CD8-positive, alpha-beta memory T cell (primary cell): ENCODE measurements at regions not wholly inside any gene's neighbourhood (a gene's known extent, or its start where the extent isn't known, plus 50 kb on each side); places are given as distances from the start of the nearest gene placed in this dataset.

Experiments used
- CTCF ChIA-PET: fragments of 350-600 bp; sonication (Branson Sonifier 250); formaldehyde crosslinking; loops from one replicate; lab custom pipeline; 2021; ENCODE audit warnings: antibody characterized with exemption; lab: Charles Lee
- POLR2A ChIA-PET: fragments of 350-600 bp; sonication (Branson Sonifier 250); formaldehyde crosslinking; loops from one replicate; lab custom pipeline; 2021; ENCODE audit warnings: antibody characterized with exemption; lab: Charles Lee
- DNase-seq, 5 donors: peaks; one replicate each; pipeline versions ENCODE4 v3.0.0 to v3.0.0-alpha.2; 2020 to 2022; ENCODE audit warnings: mixed read lengths in 1 of 5
- H3K27ac ChIP-seq: one replicate; pipeline ENCODE4 v1.7.0; 2013; ENCODE audit warnings: low read depth, mild to moderate bottlenecking, low read length, moderate library complexity
- H3K27me3 ChIP-seq: 2 replicates; pipeline ENCODE4 v1.7.0; 2013; ENCODE audit warnings: low read length, mild to moderate bottlenecking; ENCODE audit not compliant: insufficient read depth, poor library complexity, severe bottlenecking
- H3K36me3 ChIP-seq: 2 replicates; pipeline ENCODE4 v1.7.0; 2013; ENCODE audit warnings: mild to moderate bottlenecking, low read length, moderate library complexity; ENCODE audit not compliant: insufficient read depth
- H3K4me1 ChIP-seq: 2 replicates; pipeline ENCODE4 v1.7.0; 2013; ENCODE audit warnings: mild to moderate bottlenecking, low read length, moderate library complexity; ENCODE audit not compliant: insufficient read depth
- H3K4me3 ChIP-seq: 2 replicates; pipeline ENCODE4 v1.7.0; 2013; ENCODE audit warnings: mild to moderate bottlenecking, low read length
- H3K9me3 ChIP-seq: 2 replicates; pipeline ENCODE4 v1.7.0; 2013; ENCODE audit warnings: mild to moderate bottlenecking, low read length
- H3K27ac Mint-ChIP-seq, 8 donors: one replicate each; pipeline ENCODE4 v1.8.0; 2020 to 2021; ENCODE audit warnings: mixed read lengths in 8 of 8, mild to moderate bottlenecking in 6 of 8, inconsistent platforms in 3 of 8, moderate library complexity in 3 of 8
- H3K27me3 Mint-ChIP-seq, 2 donors: one replicate each; pipeline ENCODE4 v1.8.0; 2020 to 2021; ENCODE audit warnings: mixed read lengths in 2 of 2, mild to moderate bottlenecking in 1 of 2, moderate library complexity in 1 of 2
- H3K36me3 Mint-ChIP-seq, 3 donors: one replicate each; pipeline ENCODE4 v1.8.0; 2020 to 2021; ENCODE audit warnings: mixed read lengths in 3 of 3, inconsistent platforms in 1 of 3, mild to moderate bottlenecking in 1 of 3
- H3K4me1 Mint-ChIP-seq, 3 donors: one replicate each; pipeline ENCODE4 v1.8.0; 2020 to 2021; ENCODE audit warnings: mixed read lengths in 3 of 3, inconsistent platforms in 1 of 3, mild to moderate bottlenecking in 1 of 3
- H3K4me3 Mint-ChIP-seq, 7 donors: one replicate each; pipeline ENCODE4 v1.8.0; 2020 to 2021; ENCODE audit warnings: mixed read lengths in 7 of 7, mild to moderate bottlenecking in 6 of 7, moderate library complexity in 4 of 7, inconsistent platforms in 2 of 7
- H3K9me3 Mint-ChIP-seq, 5 donors: one replicate each; pipeline ENCODE4 v1.8.0; 2020 to 2022; ENCODE audit warnings: mixed read lengths in 5 of 5, mild to moderate bottlenecking in 3 of 5, moderate library complexity in 2 of 5, inconsistent platforms in 1 of 5

DNA sequence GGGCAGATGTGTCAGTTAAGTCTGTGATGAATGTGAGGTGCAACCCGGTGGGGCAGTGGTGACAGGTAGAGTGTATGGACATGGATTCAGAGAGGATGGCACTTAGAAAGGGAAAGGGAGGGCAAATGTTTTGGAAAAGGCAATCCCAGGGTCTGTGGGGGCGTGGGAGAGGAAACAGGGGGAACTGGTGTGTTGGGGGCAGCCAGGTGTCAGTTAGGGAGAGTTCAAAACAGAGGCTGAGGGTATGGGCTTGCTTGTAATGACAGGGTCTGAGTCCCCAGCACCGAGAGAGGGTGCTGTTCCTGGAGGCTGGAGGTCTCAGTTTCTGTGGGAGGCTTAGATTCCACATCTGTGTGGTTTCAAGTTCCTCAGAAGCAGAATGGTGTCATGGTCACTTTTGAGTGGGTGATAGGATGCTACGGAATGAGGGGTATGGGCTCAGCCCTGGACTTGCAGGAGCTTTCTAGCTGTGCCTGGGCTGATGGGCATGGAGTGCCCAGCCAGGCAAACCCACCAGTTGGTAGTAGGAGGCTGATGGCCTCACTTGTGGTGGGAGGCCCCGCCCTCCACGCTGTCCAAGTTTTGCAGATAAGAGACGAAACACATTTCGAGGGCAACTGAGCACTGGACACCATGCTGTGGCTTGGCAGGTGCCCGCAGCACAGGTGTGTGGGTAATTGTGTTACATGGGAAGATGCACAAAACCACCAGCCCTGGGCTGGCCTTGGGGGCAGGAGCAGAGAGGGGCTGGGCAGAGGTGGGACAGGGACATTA lies 209.4 kb downstream of the RPLP1 start:
- no peak overlapping the region for H3K27ac ChIP-seq
- H3K4me3 ChIP-seq, result no peak overlapping the region
- H3K4me1 ChIP-seq, result peaks cover 8% of the 10 kb centered on the region
- peaks cover 27 to 39% (median 37%) of the 10 kb centered on the region in 3 donors for H3K4me1 Mint-ChIP-seq
- DNase-seq, result peak in 1 of 5 donors; percentile 21
- no peak overlapping the region for H3K27ac Mint-ChIP-seq
- H3K36me3 ChIP-seq, result no peaks in the 10 kb centered on the region
- CTCF ChIA-PET, result no interaction called here
- H3K27me3 Mint-ChIP-seq, result no peaks in the 10 kb centered on the region
- no peaks in the 10 kb centered on the region for H3K9me3 Mint-ChIP-seq
- POLR2A ChIA-PET, result no interaction called here
- peaks cover 0 to 2% (median 0%) of the 10 kb centered on the region in 3 donors for H3K36me3 Mint-ChIP-seq
- H3K27me3 ChIP-seq, result no peaks in the 10 kb centered on the region
- H3K4me3 Mint-ChIP-seq, result no peak overlapping the region
- no peaks in the 10 kb centered on the region for H3K9me3 ChIP-seq

- Histone ChIP-seq H3K27ac (no peak overlapping the region), H3K4me1 (peaks cover 10% of the 10 kb centered on the region), H3K4me3 (no peak overlapping the region), H3K9me3 (no peaks in the 10 kb centered on the region), H3K27me3 (no peaks in the 10 kb centered on the region), H3K36me3 (no peaks in the 10 kb centered on the region)
- Mint-ChIP-seq H3K27ac (no peak overlapping the region), H3K9me3 (no peaks in the 10 kb centered on the region), H3K4me3 (no peak overlapping the region), H3K4me1 (peaks cover 28 to 45% (median 36%) of the 10 kb centered on the region in 3 donors), H3K27me3 (no peaks in the 10 kb centered on the region), H3K36me3 (peaks cover 0 to 2% (median 0%) of the 10 kb centered on the region in 3 donors)
- ChIA-PET POLR2A (no interaction called here), CTCF (no interaction called here)
- no peak for DNase-seq
Observed at GRCh38 chr15:69662645-69663000, 210.0 kb downstream of the RPLP1 start.

DNA sequence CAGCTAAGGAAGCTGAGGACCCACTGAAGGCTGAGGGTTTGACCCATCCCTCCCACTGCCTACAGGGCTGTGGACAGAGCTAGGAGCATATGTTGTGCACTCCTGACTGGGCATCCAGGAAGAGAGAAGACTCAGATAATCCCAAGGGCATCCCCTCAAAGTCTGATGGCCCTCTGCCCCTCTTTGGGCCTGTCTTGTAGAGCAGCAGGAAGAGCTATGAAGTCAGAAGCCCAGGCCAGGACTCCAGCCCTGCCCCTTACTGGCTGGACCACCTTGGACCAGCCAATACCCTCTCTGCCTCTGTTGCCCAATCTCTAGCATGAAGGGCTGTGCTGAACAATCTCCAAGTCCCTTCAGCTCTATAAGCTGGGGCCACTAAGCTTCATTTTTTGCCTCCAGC lies 210.8 kb downstream of the RPLP1 start:
- Histone ChIP-seq H3K36me3 (no peaks in the 10 kb centered on the region), H3K4me1 (peaks cover 18% of the 10 kb centered on the region), H3K27me3 (no peaks in the 10 kb centered on the region), H3K9me3 (no peaks in the 10 kb centered on the region), H3K4me3 (no peak overlapping the region), H3K27ac (no peak overlapping the region)
- POLR2A ChIA-PET, result no interaction called here
- CTCF ChIA-PET, result interaction anchor here (1.3 kb wide), 1 partner anchor 10 kb away, joined by 3 read pairs; no protein-coding TSS in a partner anchor
- peak overlapping the region in 1 of 8 donors; percentile 41 for H3K27ac Mint-ChIP-seq
- H3K36me3 Mint-ChIP-seq, result peaks cover 0 to 2% (median 0%) of the 10 kb centered on the region in 3 donors
- peaks cover 37 to 53% (median 44%) of the 10 kb centered on the region in 3 donors for H3K4me1 Mint-ChIP-seq
- H3K9me3 Mint-ChIP-seq, result no peaks in the 10 kb centered on the region
- peak in 1 of 5 donors; percentile 10 for DNase-seq
- H3K4me3 Mint-ChIP-seq, result no peak overlapping the region
- H3K27me3 Mint-ChIP-seq, result no peaks in the 10 kb centered on the region

DNA sequence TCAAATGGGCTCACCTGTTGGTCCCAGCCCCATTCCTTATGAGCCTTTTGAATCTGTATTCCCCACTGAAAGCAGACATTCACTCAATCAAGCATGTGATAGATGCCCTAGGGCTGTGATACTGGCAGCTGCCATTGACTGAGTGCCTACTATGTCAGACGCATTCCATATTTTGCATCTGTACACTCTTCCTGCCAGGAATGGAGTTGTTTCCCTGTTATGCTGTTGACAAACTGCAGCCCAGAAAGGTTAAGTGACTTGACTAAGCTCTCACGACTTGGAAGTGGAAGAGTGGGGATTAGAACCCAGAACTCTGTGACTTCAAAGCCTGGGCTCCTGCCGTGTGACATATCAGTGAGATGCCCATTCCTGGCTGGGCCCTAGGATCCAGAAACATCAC lies 211.4 kb downstream of the RPLP1 start:
- Histone ChIP-seq H3K27ac (no peak overlapping the region), H3K27me3 (no peaks in the 10 kb centered on the region), H3K9me3 (no peaks in the 10 kb centered on the region), H3K4me1 (peaks cover 24% of the 10 kb centered on the region), H3K4me3 (no peak overlapping the region), H3K36me3 (no peaks in the 10 kb centered on the region)
- Mint-ChIP-seq H3K27ac (no peak overlapping the region), H3K4me1 (peaks cover 42 to 58% (median 50%) of the 10 kb centered on the region in 3 donors), H3K4me3 (no peak overlapping the region), H3K27me3 (no peaks in the 10 kb centered on the region), H3K9me3 (no peaks in the 10 kb centered on the region), H3K36me3 (peaks cover 0 to 2% (median 0%) of the 10 kb centered on the region in 3 donors)
- DNase-seq, result no peak
- CTCF ChIA-PET, result interaction anchor here (1.3 kb wide), 1 partner anchor 9 kb away, joined by 3 read pairs; no protein-coding TSS in a partner anchor
- POLR2A ChIA-PET, result interaction anchor here (0.7 kb wide), 1 partner anchor 269 kb away, joined by 4 read pairs; no protein-coding TSS in a partner anchor

DNA sequence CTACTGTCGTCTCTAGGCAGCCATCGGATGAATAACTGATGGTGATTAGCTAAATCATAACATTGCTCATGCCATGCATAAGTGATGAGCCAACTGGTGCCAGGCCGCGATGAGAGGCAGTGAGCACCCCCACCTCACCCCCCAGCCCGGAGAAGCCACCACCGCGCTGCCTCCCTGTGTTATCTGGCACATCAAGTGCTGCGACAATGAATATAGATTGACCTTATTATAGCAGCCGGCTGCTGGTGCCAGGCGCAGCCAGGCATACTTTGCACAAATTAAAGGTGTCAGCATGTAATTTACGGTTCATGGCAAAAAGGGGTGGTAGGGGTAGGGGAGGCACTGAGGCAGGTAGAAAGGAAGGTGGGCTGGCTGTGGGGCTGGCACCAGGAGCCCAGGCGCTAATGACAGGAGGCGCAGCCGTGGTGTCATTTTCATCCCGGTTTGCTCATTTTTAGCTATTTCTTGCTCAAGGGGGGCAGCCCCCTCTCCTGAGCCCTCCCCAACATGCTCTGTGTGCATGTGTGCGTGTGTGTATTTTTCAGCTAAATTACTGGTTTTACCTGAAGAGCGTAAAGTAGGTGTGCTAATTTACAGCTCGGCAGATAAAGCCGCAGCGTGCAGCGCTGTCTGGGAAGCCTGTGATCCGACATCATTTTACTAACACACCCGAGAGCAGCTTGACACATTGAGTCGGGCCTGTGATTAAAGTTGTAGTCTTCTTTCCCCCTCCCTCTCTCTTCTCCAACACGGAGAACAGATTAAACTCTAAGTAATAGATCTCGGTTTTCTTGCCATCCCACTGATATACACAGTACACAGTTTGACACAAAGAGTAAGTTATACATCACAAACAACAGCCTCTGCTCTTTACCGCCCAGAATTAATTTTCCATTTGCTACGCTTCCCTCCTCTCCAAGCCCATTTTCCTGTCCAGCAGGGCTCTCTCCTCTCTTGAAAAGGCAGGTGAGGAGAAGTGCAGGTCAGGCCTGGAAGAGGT lies 212.3 kb downstream of the RPLP1 start:
- H3K4me3 ChIP-seq, result no peak overlapping the region
- H3K27ac ChIP-seq, result no peak overlapping the region
- Mint-ChIP-seq H3K27ac (peak overlapping the region in 6 of 8 donors; percentile 1 to 83 (median 48)), H3K4me3 (peak overlapping the region in 2 of 7 donors; percentile 9 to 25), H3K27me3 (no peaks in the 10 kb centered on the region), H3K36me3 (peaks cover 0 to 2% (median 0%) of the 10 kb centered on the region in 3 donors), H3K9me3 (no peaks in the 10 kb centered on the region), H3K4me1 (peaks cover 51 to 67% (median 58%) of the 10 kb centered on the region in 3 donors)
- no peak for DNase-seq
- H3K4me1 ChIP-seq, result peaks cover 33% of the 10 kb centered on the region
- H3K27me3 ChIP-seq, result no peaks in the 10 kb centered on the region
- CTCF ChIA-PET, result interaction anchor here (1.6 kb wide), 1 partner anchor 12 kb away, joined by 3 read pairs; no protein-coding TSS in a partner anchor
- H3K9me3 ChIP-seq, result no peaks in the 10 kb centered on the region
- no peaks in the 10 kb centered on the region for H3K36me3 ChIP-seq
- POLR2A ChIA-PET, result interaction anchor here (0.7 kb wide), 1 partner anchor 268 kb away, joined by 4 read pairs; no protein-coding TSS in a partner anchor

- DNase-seq, result no peak
- POLR2A ChIA-PET, result no interaction called here
Observed at GRCh38 chr15:69665641-69666111, 213.1 kb downstream of the RPLP1 start.

GRCh38 chr15:69666441-69666882 lies 213.8 kb downstream of the RPLP1 start:
- Histone ChIP-seq H3K4me3 (no peak overlapping the region), H3K9me3 (no peaks in the 10 kb centered on the region), H3K36me3 (no peaks in the 10 kb centered on the region), H3K4me1 (peaks cover 43% of the 10 kb centered on the region), H3K27ac (no peak overlapping the region), H3K27me3 (no peaks in the 10 kb centered on the region)
- peak in 1 of 5 donors; percentile 55 for DNase-seq
- Mint-ChIP-seq H3K4me1 (peaks cover 62 to 83% (median 74%) of the 10 kb centered on the region in 3 donors), H3K36me3 (peaks cover 0 to 2% (median 0%) of the 10 kb centered on the region in 3 donors), H3K9me3 (no peaks in the 10 kb centered on the region), H3K4me3 (peak overlapping the region in 3 of 7 donors; percentile 36 to 48 (median 45)), H3K27me3 (no peaks in the 10 kb centered on the region), H3K27ac (peak overlapping the region in 6 of 8 donors; percentile 34 to 83 (median 68))
- ChIA-PET POLR2A (no interaction called here), CTCF (interaction anchor here (1.2 kb wide), 1 partner anchor 8 kb away, joined by 3 read pairs; no protein-coding TSS in a partner anchor)

More at GRCh38 chr15:69665641-69666111, 213.1 kb downstream of the RPLP1 start:
- H3K27ac Mint-ChIP-seq, result peak overlapping the region in 4 of 8 donors; percentile 2 to 83 (median 67)
- H3K4me3 Mint-ChIP-seq, result peak overlapping the region in 1 of 7 donors; percentile 36
- no peaks in the 10 kb centered on the region for H3K36me3 ChIP-seq
- H3K27me3 ChIP-seq, result no peaks in the 10 kb centered on the region
- no peak overlapping the region for H3K4me3 ChIP-seq
- no peak overlapping the region for H3K27ac ChIP-seq
- peaks cover 0 to 2% (median 0%) of the 10 kb centered on the region in 3 donors for H3K36me3 Mint-ChIP-seq
- H3K4me1 Mint-ChIP-seq, result peaks cover 58 to 75% (median 66%) of the 10 kb centered on the region in 3 donors
- peaks cover 41% of the 10 kb centered on the region for H3K4me1 ChIP-seq
- no peaks in the 10 kb centered on the region for H3K9me3 Mint-ChIP-seq
- no peaks in the 10 kb centered on the region for H3K27me3 Mint-ChIP-seq
- CTCF ChIA-PET, result interaction anchor here (1.6 kb wide), 1 partner anchor 13 kb away, joined by 3 read pairs; no protein-coding TSS in a partner anchor
- no peaks in the 10 kb centered on the region for H3K9me3 ChIP-seq
